Gastroesophageal sphincter (tissue), 4 donors: ENCODE measurements at regions not wholly inside any gene's neighbourhood (a gene's known extent, or its start where the extent isn't known, plus 50 kb on each side); places are given as distances from the start of the nearest gene placed in this dataset.

ENCODE experiments used
- ATAC-seq: fragments of 150-250 bp; one replicate; pipeline ENCODE4 v1.9.1; 2016; ENCODE audit warnings: mild to moderate bottlenecking, moderate library complexity
- H3K27ac ChIP-seq, 4 donors: fragments of 200-600 bp; sonication (generic) in 3 of 4; 1 replicate in 3 of 4; 2 replicates in 1 of 4; pipeline ENCODE4 v1.5.1; 2016 to 2019
- H3K27me3 ChIP-seq: fragments of 200-600 bp; sonication (generic); one replicate; pipeline ENCODE4 v1.5.1; 2019
- H3K36me3 ChIP-seq, 2 donors: fragments of 200-600 bp; sonication (generic); one replicate each; pipeline ENCODE4 v1.5.1; 2019; ENCODE audit warnings: control low read depth in 1 of 2
- H3K4me1 ChIP-seq, 3 donors: fragments of 200-600 bp; sonication (generic); 1 replicate in 2 of 3; 2 replicates in 1 of 3; pipeline ENCODE4 v1.5.1; 2016 to 2019; ENCODE audit warnings: control low read depth in 2 of 3
- H3K4me3 ChIP-seq, 2 donors: fragments of 200-600 bp; sonication (generic); one replicate each; pipeline ENCODE4 v1.5.1; 2019; ENCODE audit warnings: mild to moderate bottlenecking in 1 of 2, moderate library complexity in 1 of 2
- H3K9me3 ChIP-seq, 3 donors: fragments of 200-600 bp; sonication (generic); one replicate each; pipeline ENCODE4 v1.5.1; 2017 to 2019; ENCODE audit warnings: control low read depth in 2 of 3
- EP300 ChIP-seq: sonication (generic); formaldehyde crosslinking; IDR thresholded peaks from one replicate; pipeline ENCODE4 v1.6.1; 2017; ENCODE audit warnings: antibody characterized with exemption, mild to moderate bottlenecking
- POLR2A ChIP-seq, 2 donors: fragments of 450-650 bp; IDR thresholded peaks; one replicate each; pipeline ENCODE4 v1.6.1; 2017; ENCODE audit warnings: antibody characterized with exemption in 2 of 2, mild to moderate bottlenecking in 2 of 2, moderate library complexity in 1 of 2
- POLR2AphosphoS5 ChIP-seq: sonication (generic); formaldehyde crosslinking; IDR thresholded peaks from one replicate; pipeline ENCODE4 v1.6.1; 2017; ENCODE audit warnings: antibody characterized with exemption
- WGBS, 2 donors: methylation state at CpG; one replicate each; pipeline ENCODE4 v1.1.5; 2018; ENCODE audit warnings: low coverage in 1 of 2; 5-methylcytosine and 5-hydroxymethylcytosine counted together
- TF ChIP-seq, protein P1 (sequence below), 4 experiments: fragments of 200-600 bp in 2 of 4; fragments of 450-650 bp in 2 of 4; sonication (generic) in 1 of 4; IDR thresholded peaks; one replicate each; pipeline ENCODE4 v1.5.1; 2017 to 2019; ENCODE audit warnings: antibody characterized with exemption in 4 of 4, mild to moderate bottlenecking in 2 of 4, moderate library complexity in 2 of 4

DNA sequence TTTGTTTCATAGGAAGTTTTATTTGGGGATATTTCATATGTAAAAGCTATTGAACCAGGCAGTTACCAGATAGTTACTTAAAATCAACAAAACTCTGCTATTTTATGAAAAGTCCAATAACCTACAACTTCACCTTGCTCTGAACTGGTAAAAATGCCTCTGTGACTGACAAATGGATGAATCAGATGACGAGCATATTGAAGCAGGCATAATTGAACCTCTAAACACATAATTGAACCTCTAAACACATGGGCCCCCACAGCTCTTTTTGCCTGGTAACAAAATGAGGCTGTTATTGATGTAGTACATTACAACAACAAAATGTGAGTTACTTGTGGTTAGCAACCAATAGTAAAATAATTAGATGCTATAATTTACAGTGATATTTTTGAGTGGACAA lies 99.7 kb downstream of the MBL2 start:
- no peak for TF ChIP-seq POLR2A (IDR thresholded peaks at IDR 0.05)
- TF ChIP-seq EP300, result no peak
- TF ChIP-seq, protein P1, sequence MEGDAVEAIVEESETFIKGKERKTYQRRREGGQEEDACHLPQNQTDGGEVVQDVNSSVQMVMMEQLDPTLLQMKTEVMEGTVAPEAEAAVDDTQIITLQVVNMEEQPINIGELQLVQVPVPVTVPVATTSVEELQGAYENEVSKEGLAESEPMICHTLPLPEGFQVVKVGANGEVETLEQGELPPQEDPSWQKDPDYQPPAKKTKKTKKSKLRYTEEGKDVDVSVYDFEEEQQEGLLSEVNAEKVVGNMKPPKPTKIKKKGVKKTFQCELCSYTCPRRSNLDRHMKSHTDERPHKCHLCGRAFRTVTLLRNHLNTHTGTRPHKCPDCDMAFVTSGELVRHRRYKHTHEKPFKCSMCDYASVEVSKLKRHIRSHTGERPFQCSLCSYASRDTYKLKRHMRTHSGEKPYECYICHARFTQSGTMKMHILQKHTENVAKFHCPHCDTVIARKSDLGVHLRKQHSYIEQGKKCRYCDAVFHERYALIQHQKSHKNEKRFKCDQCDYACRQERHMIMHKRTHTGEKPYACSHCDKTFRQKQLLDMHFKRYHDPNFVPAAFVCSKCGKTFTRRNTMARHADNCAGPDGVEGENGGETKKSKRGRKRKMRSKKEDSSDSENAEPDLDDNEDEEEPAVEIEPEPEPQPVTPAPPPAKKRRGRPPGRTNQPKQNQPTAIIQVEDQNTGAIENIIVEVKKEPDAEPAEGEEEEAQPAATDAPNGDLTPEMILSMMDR (IDR thresholded peaks at IDR 0.05), result no peak
- TF ChIP-seq POLR2AphosphoS5, result no peak
- 86 to 92% methylated on average over 1 of the region's 1 CpG for WGBS, 2 donors
- no peak overlapping the region for H3K27ac ChIP-seq
- ATAC-seq, result no peak
- H3K27me3 ChIP-seq, result no peaks in the 10 kb centered on the region
- no peaks in the 10 kb centered on the region for H3K9me3 ChIP-seq
- H3K36me3 ChIP-seq, result no peaks in the 10 kb centered on the region
- H3K4me3 ChIP-seq, result no peak overlapping the region
- no peaks in the 10 kb centered on the region for H3K4me1 ChIP-seq

DNA sequence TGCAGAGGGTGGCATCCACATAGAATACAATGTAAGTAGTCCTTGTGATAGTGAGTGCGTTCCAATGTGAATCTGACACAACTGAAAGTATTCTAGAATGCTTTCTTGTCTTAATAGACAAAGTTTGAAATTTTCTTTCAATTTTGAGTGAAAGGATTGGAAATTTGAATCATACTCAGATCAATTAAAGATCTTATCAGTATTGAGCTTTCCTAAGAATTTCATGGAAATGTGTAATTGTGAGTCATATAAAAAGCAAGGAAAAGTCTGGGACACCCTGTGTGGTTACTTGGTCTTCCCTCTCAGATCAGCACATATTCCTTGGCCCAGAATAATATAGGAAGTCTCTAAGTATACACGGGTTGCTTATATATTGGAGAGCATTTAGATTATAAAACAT lies 99.1 kb downstream of the MBL2 start:
- Histone ChIP-seq H3K4me1 (no peaks in the 10 kb centered on the region), H3K36me3 (no peaks in the 10 kb centered on the region), H3K4me3 (no peak overlapping the region), H3K27me3 (no peaks in the 10 kb centered on the region), H3K9me3 (no peaks in the 10 kb centered on the region), H3K27ac (no peak overlapping the region)
- no peak for TF ChIP-seq POLR2AphosphoS5
- TF ChIP-seq EP300, result no peak
- no peak for TF ChIP-seq POLR2A (IDR thresholded peaks at IDR 0.05)
- TF ChIP-seq, protein P1 (IDR thresholded peaks at IDR 0.05), result no peak
- no peak for ATAC-seq
- 77 to 96% methylated on average over 2 of the region's 2 CpGs for WGBS, 2 donors

DNA sequence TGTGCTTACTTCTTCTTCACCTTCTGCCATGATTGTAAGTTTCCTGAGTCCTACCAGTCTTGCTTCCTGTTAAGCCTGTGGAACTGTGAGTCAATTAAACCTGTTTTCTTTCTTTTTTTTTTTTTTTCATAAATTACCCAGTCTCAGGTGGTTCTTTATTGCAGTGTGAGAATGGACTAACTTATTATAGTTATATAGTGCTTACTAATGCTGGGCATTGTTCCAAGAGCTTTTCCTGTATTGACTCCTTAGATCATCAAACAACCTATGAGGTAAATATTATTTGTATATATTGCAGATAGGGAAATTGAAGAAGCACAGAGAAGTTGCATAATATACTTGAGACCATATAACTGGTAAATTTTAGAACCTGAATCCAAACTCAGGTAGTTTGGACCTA lies 98.1 kb downstream of the MBL2 start:
- Histone ChIP-seq H3K27ac (no peak overlapping the region), H3K4me3 (no peak overlapping the region), H3K4me1 (no peaks in the 10 kb centered on the region), H3K27me3 (no peaks in the 10 kb centered on the region), H3K36me3 (no peaks in the 10 kb centered on the region), H3K9me3 (no peaks in the 10 kb centered on the region)
- TF ChIP-seq POLR2AphosphoS5 (no peak), POLR2A (IDR thresholded peaks at IDR 0.05) (no peak), EP300 (no peak)
- TF ChIP-seq, protein P1 (IDR thresholded peaks at IDR 0.05), result no peak
- no peak for ATAC-seq

DNA sequence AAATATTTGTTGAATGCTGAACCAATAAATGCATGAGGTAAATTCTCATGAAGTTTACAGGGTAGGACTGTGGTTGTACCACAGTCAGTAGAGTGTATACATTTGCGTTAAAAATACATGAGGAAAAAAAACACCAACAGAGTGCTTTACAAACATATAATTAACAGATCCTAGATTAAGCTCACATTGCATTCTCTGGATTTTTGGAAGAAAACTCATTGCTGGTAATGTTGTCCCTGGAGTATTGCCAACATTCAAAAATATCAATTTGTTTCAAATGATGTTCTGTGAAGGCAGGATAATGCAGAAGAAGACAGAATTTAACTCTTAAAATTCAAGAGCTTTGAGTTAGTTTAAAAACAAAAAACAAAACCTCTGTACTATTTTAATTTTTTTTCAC lies 95.5 kb downstream of the MBL2 start:
- WGBS, 2 donors, result 60 to 87% methylated on average over 1 of the region's 1 CpG

DNA sequence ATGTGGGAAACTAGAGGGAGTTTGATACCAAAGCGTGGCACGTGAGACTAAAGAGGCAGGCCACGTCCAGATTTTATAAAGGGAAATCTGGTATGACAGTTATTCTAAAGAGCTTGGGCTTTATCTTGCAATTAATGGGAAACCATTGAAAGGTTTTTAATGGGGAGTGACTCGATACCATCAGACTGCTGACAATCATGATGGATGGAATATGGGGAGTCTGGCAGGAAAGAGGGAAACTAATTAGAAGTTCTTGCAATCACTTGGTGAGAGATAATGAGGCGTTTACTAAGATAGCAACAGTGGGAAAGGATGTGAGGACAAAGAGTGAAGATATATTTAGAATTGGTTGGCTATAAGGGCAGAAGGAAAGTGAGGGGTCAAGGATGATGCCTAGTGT lies 94.0 kb downstream of the MBL2 start:
- H3K4me1 ChIP-seq, result no peaks in the 10 kb centered on the region
- TF ChIP-seq POLR2AphosphoS5 (no peak), POLR2A (IDR thresholded peaks at IDR 0.05) (no peak), EP300 (no peak)
- TF ChIP-seq, protein P1 (IDR thresholded peaks at IDR 0.05), result no peak
- no peak for ATAC-seq
- WGBS, 2 donors, result 44 to 45% methylated on average over 5 of the region's 5 CpGs
- no peaks in the 10 kb centered on the region for H3K9me3 ChIP-seq
- H3K27me3 ChIP-seq, result no peaks in the 10 kb centered on the region
- H3K36me3 ChIP-seq, result no peaks in the 10 kb centered on the region
- H3K27ac ChIP-seq, result no peak overlapping the region
- no peak overlapping the region for H3K4me3 ChIP-seq

More for the DNA sequence above, 95.5 kb downstream of the MBL2 start:
- Histone ChIP-seq H3K4me3 (no peak overlapping the region), H3K4me1 (no peaks in the 10 kb centered on the region), H3K36me3 (no peaks in the 10 kb centered on the region), H3K9me3 (no peaks in the 10 kb centered on the region), H3K27me3 (no peaks in the 10 kb centered on the region), H3K27ac (no peak overlapping the region)
- TF ChIP-seq EP300 (no peak), POLR2AphosphoS5 (no peak), POLR2A (IDR thresholded peaks at IDR 0.05) (no peak)
- TF ChIP-seq, protein P1 (IDR thresholded peaks at IDR 0.05), result no peak
- no peak for ATAC-seq
